Activated CD4-positive, alpha-beta T cell treated with anti-CD3 and anti-CD28 coated beads, Interleukin-2, amount 10 ng/mL, durations not matched to agents 7 days and 5 days (primary cell): ENCODE measurements at regions not wholly inside any gene's neighbourhood (a gene's known extent, or its start where the extent isn't known, plus 50 kb on each side); places are given as distances from the start of the nearest gene placed in this dataset.
"Not testable (repeated sequence)": the region's sequence is repeated elsewhere in the genome, so short reads cannot be mapped to it uniquely, and the experiment has no call there.

Experiments
- CTCF ChIA-PET: fragments of 350-600 bp; sonication (Branson Sonifier 250); formaldehyde crosslinking; loops from one replicate; lab custom pipeline; 2021; ENCODE audit warnings: antibody characterized with exemption; lab: Charles Lee
- POLR2A ChIA-PET: fragments of 350-600 bp; sonication (Branson Sonifier 250); formaldehyde crosslinking; loops from one replicate; lab custom pipeline; 2021; ENCODE audit warnings: antibody characterized with exemption; lab: Charles Lee
- DNase-seq: peaks from one replicate; pipeline ENCODE4 v3.0.0-alpha.2; 2020
- H3K27ac Mint-ChIP-seq: one replicate; pipeline ENCODE4 v1.8.0; 2021; ENCODE audit warnings: mild to moderate bottlenecking, moderate library complexity, mixed read lengths
- H3K27me3 Mint-ChIP-seq: one replicate; pipeline ENCODE4 v1.8.0; 2021; ENCODE audit warnings: mixed read lengths
- H3K36me3 Mint-ChIP-seq: one replicate; pipeline ENCODE4 v1.8.0; 2021; ENCODE audit warnings: low read depth, mixed read lengths
- H3K4me1 Mint-ChIP-seq: one replicate; pipeline ENCODE4 v1.8.0; 2021; ENCODE audit warnings: mixed read lengths
- H3K4me3 Mint-ChIP-seq: one replicate; pipeline ENCODE4 v1.8.0; 2021; ENCODE audit warnings: mild to moderate bottlenecking, moderate library complexity, mixed read lengths
- H3K9me3 Mint-ChIP-seq: one replicate; pipeline ENCODE4 v1.8.0; 2021; ENCODE audit warnings: mixed read lengths

DNA sequence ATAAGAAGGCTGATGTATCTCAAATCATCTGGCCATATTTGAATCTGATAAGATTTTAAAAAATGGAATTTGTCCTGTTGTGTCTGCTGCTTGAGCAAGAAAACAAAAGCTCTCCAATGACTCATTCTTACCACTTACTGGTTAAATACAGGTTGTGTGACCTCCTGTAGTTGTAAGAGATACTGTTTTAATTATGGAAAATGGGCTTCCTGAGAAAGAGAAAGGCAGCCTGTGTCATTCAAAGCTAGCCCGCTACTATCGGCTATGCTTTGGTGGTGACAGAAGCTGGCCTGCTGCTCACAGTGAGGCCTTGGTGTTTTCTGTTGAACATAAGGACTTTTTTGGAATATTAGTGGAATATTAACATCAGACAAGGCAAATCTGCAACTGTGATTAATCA lies 1722.1 kb upstream of the PCDH10 start:
- DNase-seq, result no peak
- H3K4me3 Mint-ChIP-seq, result no peak overlapping the region
- no peaks in the 10 kb centered on the region for H3K9me3 Mint-ChIP-seq
- H3K27ac Mint-ChIP-seq, result no peak overlapping the region
- ChIA-PET POLR2A (no interaction called here), CTCF (no interaction called here)
- H3K27me3 Mint-ChIP-seq, result no peaks in the 10 kb centered on the region
- H3K36me3 Mint-ChIP-seq, result no peaks in the 10 kb centered on the region
- no peaks in the 10 kb centered on the region for H3K4me1 Mint-ChIP-seq

DNA sequence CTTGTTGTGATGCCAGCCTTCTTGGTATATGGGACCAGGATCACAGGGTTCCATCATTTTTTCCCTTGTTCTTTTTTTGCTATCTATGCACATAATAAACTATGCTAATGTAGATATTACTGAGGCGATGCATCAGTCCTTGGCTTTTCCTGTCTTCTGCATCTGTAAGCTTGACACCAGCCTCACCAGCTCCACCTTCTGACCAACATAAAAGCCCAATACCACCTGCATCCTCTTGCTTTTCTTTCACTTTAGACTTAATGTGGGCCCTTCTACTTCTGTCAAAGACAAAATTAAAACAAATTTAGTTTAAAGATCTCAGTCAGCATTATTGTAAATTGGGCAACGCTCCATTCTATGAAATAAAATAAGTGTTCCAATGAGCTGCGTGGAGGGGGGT lies 1718.8 kb upstream of the PCDH10 start:
- no peak overlapping the region for H3K27ac Mint-ChIP-seq
- CTCF ChIA-PET, result no interaction called here
- H3K9me3 Mint-ChIP-seq, result peaks cover 2% of the 10 kb centered on the region
- no peaks in the 10 kb centered on the region for H3K27me3 Mint-ChIP-seq
- POLR2A ChIA-PET, result no interaction called here
- H3K36me3 Mint-ChIP-seq, result no peaks in the 10 kb centered on the region
- DNase-seq, result no peak
- no peaks in the 10 kb centered on the region for H3K4me1 Mint-ChIP-seq
- H3K4me3 Mint-ChIP-seq, result no peak overlapping the region

DNA sequence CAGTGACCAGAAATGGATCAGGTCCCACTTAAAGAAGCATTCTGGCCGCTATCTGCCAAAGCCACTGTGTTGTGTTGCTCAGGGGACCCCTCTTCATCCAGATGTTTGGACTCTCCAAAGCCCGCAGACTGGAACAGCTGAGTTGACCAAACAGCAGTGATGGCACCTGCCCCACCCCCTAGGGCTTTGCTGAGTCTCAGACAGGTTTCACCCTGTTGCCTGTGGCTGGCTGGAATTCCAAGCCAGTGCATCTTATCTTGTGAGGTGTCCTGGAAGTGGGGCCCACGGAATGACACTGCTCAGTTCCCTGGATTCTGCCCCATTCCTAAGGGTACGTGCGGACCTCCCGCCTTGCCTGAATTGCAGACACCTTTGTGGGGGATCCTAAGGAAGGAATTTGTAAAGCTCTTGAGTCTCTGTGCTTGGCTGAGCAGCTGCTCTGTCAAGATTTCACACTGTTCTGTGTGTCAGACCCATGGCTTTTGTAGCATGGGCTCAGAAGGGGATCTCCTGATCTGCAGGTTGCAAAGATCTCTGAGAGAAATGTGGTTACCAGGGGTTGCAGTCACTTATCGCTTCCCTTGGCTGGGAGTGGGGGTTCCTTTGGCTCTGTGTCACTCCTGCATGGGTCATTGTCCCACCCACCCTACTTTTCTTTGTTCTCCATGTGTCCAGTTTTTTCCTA lies 1707.9 kb upstream of the PCDH10 start:
- Mint-ChIP-seq H3K27me3 (no peaks in the 10 kb centered on the region), H3K4me1 (no peaks in the 10 kb centered on the region), H3K27ac (no peak overlapping the region), H3K4me3 (no peak overlapping the region), H3K9me3 (peaks cover 8% of the 10 kb centered on the region), H3K36me3 (no peaks in the 10 kb centered on the region)
- DNase-seq, result no peak
- ChIA-PET POLR2A (no interaction called here), CTCF (no interaction called here)

DNA sequence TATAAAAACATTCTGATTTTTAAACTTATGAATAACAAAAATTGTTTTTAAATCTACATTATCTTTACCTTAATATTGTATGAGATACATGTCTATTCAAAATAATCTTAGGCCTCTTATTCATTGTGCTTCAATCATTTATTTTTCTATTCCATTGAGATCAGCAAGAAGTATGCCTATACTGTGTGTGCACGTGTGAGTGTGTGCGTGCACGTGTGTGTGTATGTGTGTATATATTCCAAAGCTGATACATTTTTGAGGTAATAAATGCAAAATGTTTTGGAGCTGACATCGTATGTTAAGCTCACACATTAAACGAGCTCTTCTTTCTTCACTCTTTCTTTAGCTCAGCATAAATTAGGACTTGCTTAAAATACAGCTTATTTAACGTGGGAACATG lies 1701.2 kb upstream of the PCDH10 start:
- Mint-ChIP-seq H3K27ac (no peak overlapping the region), H3K4me3 (no peak overlapping the region), H3K27me3 (no peaks in the 10 kb centered on the region), H3K36me3 (no peaks in the 10 kb centered on the region), H3K4me1 (no peaks in the 10 kb centered on the region), H3K9me3 (no peaks in the 10 kb centered on the region)
- POLR2A ChIA-PET, result no interaction called here
- CTCF ChIA-PET, result no interaction called here
- no peak for DNase-seq

DNA sequence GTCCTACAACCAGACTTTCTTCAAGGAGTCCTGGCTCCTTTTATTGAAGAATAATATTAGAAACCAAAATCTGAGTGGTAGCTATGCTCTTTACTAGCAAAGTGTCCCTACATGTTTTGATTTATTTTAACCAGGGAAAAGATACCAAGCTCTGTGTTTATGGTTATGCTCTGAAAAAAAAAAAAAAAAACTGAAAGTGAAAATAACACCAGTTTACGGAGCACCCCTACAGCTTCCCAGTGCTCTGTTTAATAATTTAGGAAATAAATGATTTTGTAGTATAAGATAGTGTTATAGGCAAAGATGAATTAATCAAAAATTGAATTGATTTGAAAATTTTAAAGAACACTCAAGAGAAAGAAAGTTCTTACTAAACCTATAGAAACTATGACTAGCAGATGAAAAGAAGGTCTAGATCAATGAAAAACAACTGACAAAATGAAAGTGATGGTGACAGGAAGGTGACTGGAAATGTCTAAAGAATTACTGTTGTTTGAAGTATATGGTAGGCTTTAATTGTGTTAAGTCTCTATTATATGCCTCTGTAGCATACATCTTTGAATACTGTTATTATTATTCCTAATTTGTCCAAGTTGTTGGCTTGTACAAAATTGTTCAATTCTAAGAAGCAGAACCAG lies 1698.4 kb upstream of the PCDH10 start:
- H3K4me1 Mint-ChIP-seq, result no peaks in the 10 kb centered on the region
- no peaks in the 10 kb centered on the region for H3K36me3 Mint-ChIP-seq
- H3K27me3 Mint-ChIP-seq, result no peaks in the 10 kb centered on the region
- DNase-seq, result no peak
- no peak overlapping the region for H3K4me3 Mint-ChIP-seq
- POLR2A ChIA-PET, result no interaction called here
- no peaks in the 10 kb centered on the region for H3K9me3 Mint-ChIP-seq
- CTCF ChIA-PET, result no interaction called here
- H3K27ac Mint-ChIP-seq, result no peak overlapping the region

DNA sequence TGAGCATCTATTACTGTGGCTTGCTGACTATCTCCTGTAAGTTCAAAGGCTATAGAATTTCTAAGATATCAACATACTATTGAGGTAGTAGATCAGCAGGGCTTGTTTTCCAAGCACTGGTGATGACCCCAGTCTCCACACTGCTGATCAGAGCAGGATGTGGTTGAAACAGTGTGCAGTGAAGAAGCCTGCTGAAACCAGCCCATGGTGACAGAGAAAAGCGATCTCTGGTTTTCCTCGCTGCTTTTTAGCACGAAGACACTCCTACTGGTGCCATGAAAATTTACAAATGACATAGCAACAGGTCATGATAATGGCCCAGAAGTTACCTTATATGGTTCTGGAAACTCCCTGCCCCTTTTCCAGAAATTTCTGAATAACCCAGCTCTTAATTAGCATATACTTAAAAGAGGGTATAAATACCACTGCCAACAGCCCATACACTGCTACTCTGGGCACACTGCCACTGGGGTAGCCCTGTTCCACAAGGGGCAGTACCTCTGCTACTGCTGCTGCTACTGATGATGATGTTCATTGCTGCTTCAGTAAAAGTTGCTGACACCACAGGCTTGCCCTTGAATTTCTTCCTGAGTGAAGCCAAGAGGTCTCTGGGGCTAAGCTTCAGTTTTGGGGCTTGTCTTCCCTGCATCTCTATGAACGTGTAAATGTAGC lies 1689.5 kb upstream of the PCDH10 start:
- Mint-ChIP-seq H3K27me3 (no peaks in the 10 kb centered on the region), H3K4me3 (no peak overlapping the region), H3K9me3 (no peaks in the 10 kb centered on the region), H3K4me1 (no peaks in the 10 kb centered on the region), H3K36me3 (no peaks in the 10 kb centered on the region), H3K27ac (no peak overlapping the region)
- CTCF ChIA-PET, result no interaction called here
- no peak for DNase-seq
- POLR2A ChIA-PET, result no interaction called here

DNA sequence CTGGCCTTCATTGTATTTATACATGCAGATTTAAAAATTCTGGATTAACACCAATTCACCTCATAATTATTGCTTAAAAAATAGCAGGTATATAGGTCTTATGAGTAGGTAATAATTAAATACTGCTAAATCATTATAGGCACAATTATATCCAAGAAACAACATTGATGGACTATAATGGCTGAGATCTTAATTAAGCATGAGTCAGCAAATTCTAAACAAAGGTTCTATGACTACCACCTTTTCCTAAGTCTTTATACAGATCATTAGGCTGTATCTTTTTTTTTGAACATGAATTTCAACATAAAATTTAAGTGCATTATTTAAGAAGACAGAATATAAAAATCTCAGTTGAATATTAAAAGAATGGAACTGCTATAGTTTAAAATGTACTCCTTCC lies 1678.7 kb upstream of the PCDH10 start:
- Mint-ChIP-seq H3K4me3 (no peak overlapping the region), H3K27me3 (no peaks in the 10 kb centered on the region), H3K4me1 (no peaks in the 10 kb centered on the region), H3K36me3 (no peaks in the 10 kb centered on the region), H3K27ac (no peak overlapping the region), H3K9me3 (peaks cover 2% of the 10 kb centered on the region)
- DNase-seq, result no peak
- CTCF ChIA-PET, result no interaction called here
- POLR2A ChIA-PET, result no interaction called here

DNA sequence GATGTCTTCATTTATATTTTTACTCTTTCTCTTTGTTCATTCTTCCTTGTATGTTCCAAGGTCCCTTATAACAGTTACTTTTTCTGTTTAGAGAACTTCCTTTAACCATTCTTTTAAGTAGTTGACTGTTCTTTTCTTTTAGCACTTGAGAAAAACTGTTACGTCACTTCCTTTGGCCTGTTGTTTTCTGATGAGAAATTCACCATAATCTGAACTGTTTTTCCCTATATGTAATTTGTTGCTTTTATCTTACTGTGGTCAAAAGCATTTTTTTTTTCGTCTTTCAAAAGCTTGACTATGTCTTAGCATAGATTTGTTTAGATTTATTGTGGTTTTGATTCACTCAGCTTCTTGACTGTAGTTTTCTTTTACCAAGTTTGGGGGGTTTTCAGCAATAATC lies 1660.3 kb upstream of the PCDH10 start:
- no peaks in the 10 kb centered on the region for H3K36me3 Mint-ChIP-seq
- no peak overlapping the region for H3K4me3 Mint-ChIP-seq
- ChIA-PET CTCF (no interaction called here), POLR2A (no interaction called here)
- H3K27me3 Mint-ChIP-seq, result no peaks in the 10 kb centered on the region
- no peaks in the 10 kb centered on the region for H3K4me1 Mint-ChIP-seq
- DNase-seq, result no peak
- no peak overlapping the region for H3K27ac Mint-ChIP-seq
- no peaks in the 10 kb centered on the region for H3K9me3 Mint-ChIP-seq

DNA sequence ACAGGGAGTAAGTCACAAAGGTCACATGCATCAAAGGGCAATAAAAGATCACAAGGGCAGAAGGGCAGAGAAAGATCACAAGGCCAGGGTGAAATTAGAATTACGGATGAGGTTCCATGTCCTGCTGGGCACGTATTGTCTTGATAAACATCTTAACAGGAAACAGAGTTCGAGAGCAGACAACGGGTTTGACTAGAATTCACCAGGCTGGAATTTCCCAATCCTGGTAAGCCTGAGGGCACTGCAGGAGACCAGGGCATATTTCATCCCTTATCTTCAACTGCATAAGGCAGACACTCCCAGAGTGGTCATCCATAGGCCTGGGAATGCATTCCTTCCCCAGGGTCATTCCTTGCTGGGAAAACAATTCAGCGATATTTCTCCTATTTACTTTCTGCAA lies 1652.9 kb upstream of the PCDH10 start:
- CTCF ChIA-PET, H3K27me3 Mint-ChIP-seq, H3K9me3 Mint-ChIP-seq, H3K4me3 Mint-ChIP-seq, H3K4me1 Mint-ChIP-seq, H3K36me3 Mint-ChIP-seq, H3K27ac Mint-ChIP-seq, DNase-seq, POLR2A ChIA-PET: not testable (repeated sequence)

DNA sequence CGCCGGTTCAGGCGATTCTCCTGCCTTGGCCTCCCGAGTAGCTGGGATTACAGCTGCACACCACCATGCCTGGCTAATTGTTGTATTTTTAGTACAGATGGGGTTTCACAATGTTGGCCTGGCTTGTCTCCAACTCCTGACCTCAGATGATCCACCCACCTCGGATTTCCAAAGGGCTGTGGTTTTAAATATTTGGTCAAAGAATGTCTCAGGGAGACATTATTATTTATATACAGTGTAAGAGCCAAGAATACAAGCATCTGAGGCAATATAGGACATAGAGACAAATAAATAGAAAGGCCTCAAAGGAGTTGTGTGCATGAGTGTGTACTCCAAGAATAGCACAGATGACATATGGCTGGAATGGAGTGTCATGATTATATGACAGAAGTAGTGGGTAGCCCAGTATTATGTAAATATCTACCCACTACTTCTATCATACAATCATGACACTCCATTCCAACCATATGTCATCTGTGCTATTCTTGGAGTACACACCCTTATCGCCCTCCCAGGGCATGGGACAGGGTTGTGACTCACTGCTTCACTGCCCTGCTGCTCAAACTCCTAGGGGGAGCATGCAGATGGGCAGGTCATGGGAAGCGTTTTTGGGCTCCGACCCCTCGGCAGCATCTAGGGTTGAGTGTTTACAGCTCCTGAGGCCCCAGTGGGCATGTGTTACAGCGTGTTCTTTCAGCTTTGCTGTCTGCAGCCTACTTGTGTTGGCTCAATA lies 1649.8 kb upstream of the PCDH10 start:
- no peaks in the 10 kb centered on the region for H3K36me3 Mint-ChIP-seq
- H3K27ac Mint-ChIP-seq, result no peak overlapping the region
- CTCF ChIA-PET, result no interaction called here
- no peak overlapping the region for H3K4me3 Mint-ChIP-seq
- H3K27me3 Mint-ChIP-seq, result no peaks in the 10 kb centered on the region
- DNase-seq, result no peak
- H3K9me3 Mint-ChIP-seq, result no peaks in the 10 kb centered on the region
- no peaks in the 10 kb centered on the region for H3K4me1 Mint-ChIP-seq
- POLR2A ChIA-PET, result no interaction called here

DNA sequence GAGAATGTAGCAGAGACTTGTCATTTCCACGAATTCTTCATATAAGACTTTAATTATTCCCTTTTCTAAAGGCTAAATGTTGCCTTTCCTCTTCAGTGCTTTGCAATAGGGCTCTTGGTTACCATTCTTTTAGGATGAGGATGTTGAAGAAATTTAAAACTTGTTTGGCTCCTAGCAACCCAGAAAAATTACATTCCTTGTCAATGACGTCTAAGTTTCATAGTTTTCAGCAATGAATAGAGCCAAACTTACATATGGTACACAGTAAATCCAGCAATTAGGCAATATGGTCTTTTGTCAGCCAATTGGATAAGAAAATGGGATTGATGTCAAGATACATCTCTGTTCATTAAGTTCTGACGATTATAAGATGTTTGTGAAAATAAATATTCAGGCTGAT lies 1639.6 kb upstream of the PCDH10 start:
- Mint-ChIP-seq H3K4me1 (no peaks in the 10 kb centered on the region), H3K9me3 (no peaks in the 10 kb centered on the region), H3K27ac (no peak overlapping the region), H3K27me3 (no peaks in the 10 kb centered on the region), H3K4me3 (no peak overlapping the region), H3K36me3 (no peaks in the 10 kb centered on the region)
- DNase-seq, result no peak
- POLR2A ChIA-PET, result no interaction called here
- CTCF ChIA-PET, result no interaction called here

DNA sequence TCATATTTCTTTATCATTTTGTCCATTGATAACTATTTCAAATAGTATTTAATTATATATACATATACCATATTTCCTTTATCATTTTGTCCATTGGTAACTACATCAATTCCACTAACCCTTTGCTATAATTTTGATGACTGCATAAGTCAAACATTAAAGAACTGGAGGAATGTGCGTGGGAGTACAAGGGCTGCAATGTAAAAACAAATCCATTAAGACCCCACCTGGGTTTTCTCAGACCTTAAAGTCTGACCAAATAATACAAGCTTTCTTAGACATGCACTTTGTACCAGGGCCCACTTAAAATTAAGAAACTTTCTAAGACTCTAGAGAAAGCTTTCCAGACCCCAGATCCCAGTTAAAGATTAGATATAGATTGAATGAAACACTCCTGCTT lies 1622.4 kb upstream of the PCDH10 start:
- no peaks in the 10 kb centered on the region for H3K27me3 Mint-ChIP-seq
- ChIA-PET POLR2A (no interaction called here), CTCF (no interaction called here)
- no peaks in the 10 kb centered on the region for H3K36me3 Mint-ChIP-seq
- H3K9me3 Mint-ChIP-seq, result no peaks in the 10 kb centered on the region
- no peaks in the 10 kb centered on the region for H3K4me1 Mint-ChIP-seq
- no peak for DNase-seq
- no peak overlapping the region for H3K4me3 Mint-ChIP-seq
- H3K27ac Mint-ChIP-seq, result no peak overlapping the region

DNA sequence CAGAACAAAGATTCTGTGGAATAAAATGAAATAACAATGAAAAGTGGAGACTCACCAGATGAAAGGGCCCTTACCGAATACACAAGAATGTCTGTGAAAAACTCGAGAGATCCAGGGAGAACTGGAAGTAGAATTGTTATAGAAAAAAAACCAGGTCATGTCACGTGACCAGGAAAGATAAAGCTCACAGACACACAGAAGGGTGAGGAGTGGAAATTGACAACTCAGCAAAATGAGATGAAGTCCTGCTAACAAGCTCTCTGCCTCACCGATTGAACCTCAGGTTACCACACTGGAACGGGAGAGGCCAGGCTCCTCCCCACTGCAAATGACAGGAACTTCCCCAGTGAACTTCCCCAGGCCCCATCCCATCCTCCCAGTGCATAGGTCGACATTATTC lies 1618.0 kb upstream of the PCDH10 start:
- H3K4me1 Mint-ChIP-seq, result no peaks in the 10 kb centered on the region
- H3K4me3 Mint-ChIP-seq, result no peak overlapping the region
- no peaks in the 10 kb centered on the region for H3K27me3 Mint-ChIP-seq
- H3K27ac Mint-ChIP-seq, result no peak overlapping the region
- no peaks in the 10 kb centered on the region for H3K9me3 Mint-ChIP-seq
- H3K36me3 Mint-ChIP-seq, result no peaks in the 10 kb centered on the region
- POLR2A ChIA-PET, result no interaction called here
- CTCF ChIA-PET, result no interaction called here
- DNase-seq, result no peak
